ENCODE measurements at regions not wholly inside any gene's neighbourhood (a gene's known extent, or its start where the extent isn't known, plus 50 kb on each side); places are given as distances from the start of the nearest gene placed in this dataset.
"Not testable (repeated sequence)": the region's sequence is repeated elsewhere in the genome, so short reads cannot be mapped to it uniquely, and the experiment has no call there.

- DNase-seq: no peak
Observed at GRCh38 chr9:27829621-27830020, 256.3 kb upstream of the C9orf72 start.

- DNase-seq: not testable (repeated sequence)
Observed at GRCh38 chr9:27832108-27832507, 258.8 kb upstream of the C9orf72 start.

GRCh38 chr9:27835286-27835685, 262.0 kb upstream of the C9orf72 start:
- DNase-seq: no peak

- DNase-seq: no peak
Observed at GRCh38 chr9:27835746-27836145, 262.5 kb upstream of the C9orf72 start.

GRCh38 chr9:27836661-27837401, 263.6 kb upstream of the C9orf72 start:
- no peak for DNase-seq

GRCh38 chr9:27838876-27839275, 265.6 kb upstream of the C9orf72 start:
- DNase-seq: no peak

GRCh38 chr9:27839767-27840166, 266.5 kb upstream of the C9orf72 start:
- not testable (repeated sequence) for DNase-seq

GRCh38 chr9:27844797-27845196, 271.5 kb upstream of the C9orf72 start:
- DNase-seq: no peak

- no peak for DNase-seq
Observed at GRCh38 chr9:27847380-27847779, 274.1 kb upstream of the C9orf72 start.

GRCh38 chr9:27847818-27848217, 274.5 kb upstream of the C9orf72 start:
- no peak for DNase-seq

- DNase-seq: no peak
Observed at GRCh38 chr9:27848315-27848714, 275.0 kb upstream of the C9orf72 start.

GRCh38 chr9:27851858-27852257, 278.6 kb upstream of the C9orf72 start:
- DNase-seq: no peak

GRCh38 chr9:27853529-27853928, 280.2 kb upstream of the C9orf72 start:
- DNase-seq: no peak

GRCh38 chr9:27856054-27856453, 282.8 kb upstream of the C9orf72 start:
- DNase-seq: no peak

- no peak for DNase-seq
Observed at GRCh38 chr9:27856748-27857147, 283.5 kb upstream of the C9orf72 start.

- DNase-seq: no peak
Observed at GRCh38 chr9:27861887-27862286, 288.6 kb upstream of the C9orf72 start.

- DNase-seq: peak; percentile 18
Observed at GRCh38 chr9:27864644-27865438, 291.6 kb upstream of the C9orf72 start.

GRCh38 chr9:27866741-27867140, 293.5 kb upstream of the C9orf72 start:
- no peak for DNase-seq

- no peak for DNase-seq
Observed at GRCh38 chr9:27870404-27870803, 297.1 kb upstream of the C9orf72 start.

GRCh38 chr9:27880156-27880555, 306.9 kb upstream of the C9orf72 start:
- no peak for DNase-seq

- no peak for DNase-seq
Observed at GRCh38 chr9:27880635-27881034, 307.4 kb upstream of the C9orf72 start.

- DNase-seq: no peak
Observed at GRCh38 chr9:27888661-27889295, 315.5 kb upstream of the C9orf72 start.

GRCh38 chr9:27924502-27924901, 351.2 kb upstream of the C9orf72 start:
- no peak for DNase-seq

- DNase-seq: peak; percentile 33
Observed at GRCh38 chr9:27925815-27926214, 352.5 kb upstream of the C9orf72 start.
